GM19372 (cell line): ENCODE measurements at regions not wholly inside any gene's neighbourhood (a gene's known extent, or its start where the extent isn't known, plus 50 kb on each side); places are given as distances from the start of the nearest gene placed in this dataset.
"Not testable (repeated sequence)": the region's sequence is repeated elsewhere in the genome, so short reads cannot be mapped to it uniquely, and the experiment has no call there.

ENCODE experiments used
- ATAC-seq: cut with Tn5 transposase; IDR thresholded peaks from one replicate; pipeline ENCODE4 v1.9.1; 2021; ENCODE audit warnings: mild to moderate bottlenecking, low read depth, moderate library complexity; ENCODE audit not compliant: unreplicated experiment

DNA sequence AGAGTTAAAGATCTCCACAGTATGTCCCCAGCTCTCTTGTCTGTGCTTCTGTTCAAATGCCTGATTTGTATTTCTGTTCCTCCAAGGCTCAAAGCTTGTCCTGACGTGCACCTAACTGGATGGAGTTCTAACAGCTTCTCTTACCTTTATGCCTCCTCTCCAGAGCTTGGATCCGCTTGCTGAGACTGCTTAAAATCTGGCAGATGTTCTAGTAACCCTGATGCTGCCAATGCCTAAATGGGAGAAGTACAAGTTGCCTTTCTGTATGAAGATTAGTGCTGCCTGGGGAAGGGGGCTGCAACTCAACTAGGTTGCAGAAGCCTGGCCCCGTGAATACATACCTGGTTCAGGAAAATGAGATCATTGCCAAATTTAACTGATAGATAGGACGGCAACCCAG, 354.5 kb upstream of the KCNMB2 start:
- no peak for ATAC-seq

DNA sequence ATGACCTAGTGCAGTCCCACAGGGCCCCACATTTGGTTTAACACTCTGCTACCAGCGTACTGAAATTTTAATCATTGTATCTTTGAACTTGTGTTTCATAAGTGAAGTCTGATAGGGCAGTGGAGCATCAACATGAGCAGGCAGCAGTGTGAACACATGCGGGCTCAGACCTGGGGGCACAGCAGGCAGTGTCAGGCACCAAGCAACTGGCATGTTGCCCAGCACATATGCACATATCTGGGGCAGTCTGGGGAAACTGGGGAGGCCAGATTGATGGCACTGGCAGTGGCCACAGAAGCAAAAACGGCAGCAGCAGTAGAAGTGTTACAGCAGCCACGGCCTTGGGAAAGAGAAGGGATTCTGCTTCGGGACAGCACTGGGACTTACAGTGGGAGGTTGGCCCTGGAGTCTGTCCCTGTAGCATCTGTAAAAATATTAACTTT, 353.9 kb upstream of the KCNMB2 start:
- ATAC-seq, result no peak

DNA sequence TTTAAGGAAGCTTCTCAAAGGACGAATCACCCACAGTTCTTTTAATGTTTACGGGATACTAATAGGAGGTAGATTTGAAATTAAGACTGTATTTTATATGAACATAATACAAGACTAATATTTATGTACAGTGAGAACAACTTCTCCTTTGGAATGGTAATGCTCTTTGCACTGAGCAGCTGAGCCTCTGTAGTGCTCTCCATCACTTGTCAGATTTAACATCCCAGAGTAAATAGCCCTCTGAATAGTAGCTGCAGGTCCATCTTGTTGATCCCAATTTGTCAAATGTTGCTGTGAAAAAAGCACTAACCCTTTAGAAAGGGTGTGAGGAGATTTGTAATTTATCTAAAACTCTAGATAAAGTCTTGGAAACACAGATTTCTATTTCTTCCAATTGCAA, 351.4 kb upstream of the KCNMB2 start:
- ATAC-seq, result no peak

DNA sequence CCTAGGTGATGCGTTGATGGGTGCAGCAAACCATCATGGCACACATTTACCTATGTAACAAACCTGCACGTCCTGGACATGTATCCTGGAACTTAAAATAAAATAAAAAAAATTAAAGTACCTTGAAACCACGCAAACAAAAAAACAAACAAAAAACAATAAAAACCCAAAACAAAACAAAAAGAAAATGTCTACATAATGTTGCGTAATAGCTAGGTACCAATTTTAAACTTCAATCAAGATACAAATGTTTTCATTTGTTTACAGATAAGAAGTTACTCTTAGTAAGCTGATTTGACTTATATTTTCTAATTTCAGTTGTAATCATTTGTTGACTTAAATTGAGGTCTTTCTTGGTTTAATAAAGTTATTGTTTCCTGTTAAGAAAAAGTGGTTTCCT, 349.6 kb upstream of the KCNMB2 start:
- ATAC-seq, result no peak

- no peak for ATAC-seq
Observed at GRCh38 chr3:178189854-178190253, 346.4 kb upstream of the KCNMB2 start.

DNA sequence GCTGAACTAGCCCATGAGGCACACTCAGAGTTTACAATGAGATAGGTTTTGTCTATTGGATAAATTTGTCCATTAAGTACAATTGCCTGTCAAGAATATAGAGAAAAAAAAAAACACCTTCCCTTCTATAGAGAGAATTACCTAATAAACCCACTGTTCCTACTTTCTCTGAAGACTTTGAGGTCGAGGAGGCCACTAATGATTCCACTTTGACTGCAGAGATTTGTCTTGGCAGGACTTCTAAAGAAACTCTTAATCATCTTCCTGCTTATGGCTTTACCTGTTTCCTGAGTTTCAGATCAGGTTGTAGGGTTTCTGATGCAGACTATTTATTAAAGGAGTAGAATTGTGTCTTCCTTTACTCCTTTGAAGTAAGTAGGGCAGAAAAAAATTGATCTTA, 342.4 kb upstream of the KCNMB2 start:
- ATAC-seq, result no peak

- ATAC-seq, result peak; percentile 61
Observed at GRCh38 chr3:178194539-178194938, 341.7 kb upstream of the KCNMB2 start.

GRCh38 chr3:178195824-178196223, 340.4 kb upstream of the KCNMB2 start:
- peak; percentile 79 for ATAC-seq

DNA sequence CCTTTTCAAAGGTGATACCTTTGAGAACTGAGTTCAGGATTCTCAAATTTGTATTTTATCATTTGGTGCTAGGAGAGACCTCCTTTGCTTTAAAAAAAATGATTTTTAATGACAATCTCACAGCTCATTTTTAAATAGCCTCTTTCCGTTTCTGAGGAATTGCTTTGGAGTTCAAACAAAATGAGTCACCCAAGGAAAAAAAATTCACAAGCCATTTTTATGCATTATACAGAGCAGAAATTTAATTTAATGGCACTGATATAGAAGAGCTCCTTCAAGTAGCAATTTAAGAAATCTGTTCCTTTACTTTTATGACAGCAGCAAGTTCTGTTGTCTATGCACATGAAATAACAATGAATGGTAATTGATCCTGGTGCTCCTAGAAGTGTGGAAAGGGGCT, 337.9 kb upstream of the KCNMB2 start:
- ATAC-seq, result no peak

GRCh38 chr3:178200316-178200715, 335.9 kb upstream of the KCNMB2 start:
- ATAC-seq, result no peak

GRCh38 chr3:178201714-178202113, 334.5 kb upstream of the KCNMB2 start:
- ATAC-seq, result no peak

DNA sequence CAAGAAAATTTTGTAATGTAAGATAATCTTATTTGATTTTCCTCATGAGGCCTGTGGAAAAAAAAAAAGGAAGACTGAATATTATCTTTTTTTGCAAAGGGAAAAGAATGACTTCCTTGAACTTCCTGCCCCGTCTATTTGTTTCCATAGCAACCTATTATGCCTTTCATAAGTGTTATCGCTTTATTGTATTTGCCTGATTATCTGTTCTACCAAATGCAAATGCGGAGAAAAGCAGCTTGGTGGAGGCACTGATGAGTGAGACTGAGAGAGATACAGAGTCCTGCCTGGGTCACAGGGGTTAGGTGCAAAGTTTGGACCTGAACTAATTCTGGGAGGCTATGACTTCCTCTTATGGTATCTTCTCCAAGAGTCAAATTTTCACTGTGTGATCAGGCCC, 334.0 kb upstream of the KCNMB2 start:
- ATAC-seq, result no peak

DNA sequence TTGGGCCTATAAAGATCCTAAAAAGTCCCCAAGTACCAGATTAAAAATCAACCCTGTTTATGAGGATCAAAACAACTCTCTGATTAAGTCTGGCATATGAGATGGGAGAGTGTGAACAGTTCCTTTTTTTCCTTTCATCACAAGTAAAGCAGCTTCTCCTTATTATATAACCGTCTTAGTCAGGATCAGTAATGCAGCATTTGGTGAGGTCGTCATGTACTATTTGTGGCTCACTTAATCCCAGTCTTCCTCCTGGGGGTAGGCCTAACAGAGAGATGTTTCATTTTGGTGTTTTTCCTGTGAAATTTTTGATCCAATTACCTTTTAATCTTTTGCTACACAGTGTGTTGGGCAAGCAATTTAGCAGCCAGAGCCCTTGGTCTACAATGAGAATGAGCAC, 333.1 kb upstream of the KCNMB2 start:
- ATAC-seq, result no peak

DNA sequence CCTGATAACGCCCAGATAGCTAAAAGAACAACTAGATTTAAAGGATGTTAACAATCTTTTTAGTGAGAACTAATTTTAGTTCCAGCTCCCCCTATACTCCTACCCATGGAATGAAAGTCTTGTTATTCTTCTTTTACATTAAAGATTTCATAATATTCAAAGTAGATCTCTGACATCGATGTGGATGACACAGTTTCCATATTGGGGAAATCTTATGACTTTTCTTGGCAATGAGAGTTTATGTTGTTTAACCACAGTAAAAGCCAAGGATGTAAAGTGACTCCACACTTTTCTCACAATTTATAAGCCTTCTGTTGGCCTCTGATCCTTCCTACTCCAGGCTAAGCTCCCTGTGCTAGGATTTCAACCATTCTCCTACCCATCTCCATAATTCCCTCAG, 332.6 kb upstream of the KCNMB2 start:
- ATAC-seq, result no peak

GRCh38 chr3:178205740-178206139, 330.5 kb upstream of the KCNMB2 start:
- no peak for ATAC-seq

DNA sequence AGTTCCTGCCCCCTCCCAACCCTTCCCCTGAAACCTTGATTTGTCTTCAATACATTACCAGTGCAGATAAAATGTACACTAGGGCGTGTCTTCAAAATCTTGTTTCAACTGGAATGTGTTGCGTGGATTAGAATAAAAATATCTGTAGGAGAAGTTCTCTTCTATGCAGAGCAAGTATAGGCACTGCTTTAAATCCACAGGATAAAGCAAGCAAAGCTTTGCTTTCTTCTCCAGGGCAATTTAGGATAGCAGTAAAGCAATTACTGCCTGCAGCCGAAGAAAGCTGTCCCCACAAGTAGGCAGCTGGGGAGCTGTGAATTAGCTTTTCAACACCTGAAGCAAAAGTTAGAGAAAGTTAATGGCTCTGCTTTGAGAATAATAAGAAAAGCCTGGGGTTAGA, 329.7 kb upstream of the KCNMB2 start:
- no peak for ATAC-seq

DNA sequence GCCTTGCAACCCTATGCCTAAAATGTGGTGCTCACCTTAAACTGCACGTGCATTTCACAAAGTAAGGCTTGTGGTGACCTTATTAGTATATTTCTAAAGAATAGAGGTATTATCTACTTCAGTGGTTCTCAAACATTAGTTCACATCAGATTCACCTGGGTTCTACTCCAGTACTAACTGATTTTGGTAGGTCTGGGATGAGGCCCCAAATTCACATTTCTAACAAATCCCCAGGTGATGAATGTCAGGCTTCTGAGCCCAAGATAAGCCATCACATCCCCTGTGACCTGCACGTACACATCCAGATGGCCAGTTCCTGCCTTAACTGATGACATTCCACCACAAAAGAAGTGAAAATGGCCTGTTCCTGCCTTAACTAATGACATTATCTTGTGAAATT, 329.1 kb upstream of the KCNMB2 start:
- ATAC-seq, result not testable (repeated sequence)

DNA sequence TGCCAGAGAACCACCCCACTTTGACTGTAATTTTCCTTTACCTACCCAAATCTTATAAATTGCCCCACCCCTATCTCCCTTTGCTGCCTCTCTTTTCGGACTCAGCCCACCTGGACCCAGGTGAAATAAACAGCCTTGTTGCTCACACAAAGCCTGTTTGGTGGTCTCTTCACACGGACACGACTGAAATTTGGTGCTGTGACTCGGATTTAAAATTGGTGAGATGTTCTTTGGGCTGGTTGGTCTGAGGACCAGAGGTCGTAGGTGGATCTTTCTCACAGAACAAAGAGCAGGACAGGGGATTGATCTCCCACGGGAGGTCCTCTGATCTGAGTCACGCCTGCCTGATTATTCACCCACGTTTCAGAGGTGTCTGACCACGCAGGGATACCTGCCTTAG, 328.6 kb upstream of the KCNMB2 start:
- not testable (repeated sequence) for ATAC-seq

- ATAC-seq, result not testable (repeated sequence)
Observed at GRCh38 chr3:178209116-178209515, 327.1 kb upstream of the KCNMB2 start.

DNA sequence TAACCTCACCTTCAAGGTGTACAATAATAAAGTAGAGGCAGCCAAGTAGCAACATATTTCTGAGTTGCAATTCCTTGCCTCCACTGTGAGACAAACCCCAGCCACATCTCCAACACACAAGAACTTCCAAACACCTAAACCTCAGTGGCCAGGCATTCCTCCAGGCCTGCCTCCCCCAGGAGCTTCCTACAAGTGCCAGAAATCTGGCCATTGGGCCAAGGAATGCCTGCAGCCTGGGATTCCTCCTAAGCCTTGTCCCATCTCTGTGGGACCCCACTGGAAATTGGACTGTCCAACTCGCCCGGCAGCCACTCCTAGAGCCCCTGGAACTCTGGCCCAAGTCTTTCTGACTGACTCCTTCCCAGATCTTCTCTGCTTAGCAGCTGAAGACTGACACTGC, 326.6 kb upstream of the KCNMB2 start:
- not testable (repeated sequence) for ATAC-seq

GRCh38 chr3:178211086-178211485, 325.1 kb upstream of the KCNMB2 start:
- not testable (repeated sequence) for ATAC-seq

DNA sequence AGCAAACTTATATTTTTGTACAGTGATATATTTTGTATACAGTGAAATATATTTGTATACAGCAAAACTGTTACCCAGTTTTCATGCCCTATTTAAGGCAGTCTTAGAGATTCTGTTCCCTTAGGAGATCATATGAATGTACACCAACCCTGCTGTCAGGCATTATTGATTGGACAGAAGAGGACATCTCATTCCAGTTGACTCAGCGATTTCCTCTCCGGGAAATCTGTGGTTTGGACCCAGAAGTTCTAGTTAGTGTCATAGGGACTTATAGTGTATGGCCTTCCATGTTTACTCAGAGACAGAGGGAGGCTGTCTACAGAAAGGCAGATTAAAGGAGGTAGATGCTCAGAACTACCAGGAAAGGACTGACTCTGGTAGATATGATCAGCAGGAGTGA, 318.8 kb upstream of the KCNMB2 start:
- ATAC-seq, result no peak

GRCh38 chr3:178218231-178218630, 318.0 kb upstream of the KCNMB2 start:
- ATAC-seq, result no peak
